ENCODE measurements at regions not wholly inside any gene's neighbourhood (a gene's known extent, or its start where the extent isn't known, plus 50 kb on each side); places are given as distances from the start of the nearest gene placed in this dataset.

DNA sequence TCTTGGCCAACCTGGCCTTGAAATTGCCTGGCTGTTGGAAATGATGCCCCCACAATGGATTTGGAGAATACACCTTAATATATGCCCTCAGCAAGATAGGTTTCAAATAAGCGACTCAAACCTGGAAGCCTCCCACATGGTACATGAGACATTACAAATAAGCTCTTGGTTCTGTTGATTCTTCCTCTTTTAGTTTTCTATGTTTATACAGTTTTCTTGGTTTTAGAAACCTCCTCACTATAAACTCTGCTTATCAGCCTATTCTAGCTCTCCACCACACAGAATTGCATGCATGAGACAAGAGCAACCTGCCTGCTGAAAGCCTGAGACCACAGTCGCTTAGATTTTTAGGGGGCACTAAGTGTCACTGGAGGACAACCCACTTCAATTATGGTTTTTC is 108.8 kb upstream of the PREP start:
- no peak for TF ChIP-seq ARNTL (CRISPR knock-in tag; IDR thresholded peaks at IDR 0.05; ENCODE audit: borderline replicate concordance, low read depth)
- TF ChIP-seq ZNF565 (CRISPR knock-in tag; conservative IDR thresholded peaks at IDR 0.05; ENCODE audit: low read depth) = no peak
- no peak for TF ChIP-seq ESRRG (CRISPR knock-in tag; IDR thresholded peaks at IDR 0.05)
- TF ChIP-seq, protein P1, sequence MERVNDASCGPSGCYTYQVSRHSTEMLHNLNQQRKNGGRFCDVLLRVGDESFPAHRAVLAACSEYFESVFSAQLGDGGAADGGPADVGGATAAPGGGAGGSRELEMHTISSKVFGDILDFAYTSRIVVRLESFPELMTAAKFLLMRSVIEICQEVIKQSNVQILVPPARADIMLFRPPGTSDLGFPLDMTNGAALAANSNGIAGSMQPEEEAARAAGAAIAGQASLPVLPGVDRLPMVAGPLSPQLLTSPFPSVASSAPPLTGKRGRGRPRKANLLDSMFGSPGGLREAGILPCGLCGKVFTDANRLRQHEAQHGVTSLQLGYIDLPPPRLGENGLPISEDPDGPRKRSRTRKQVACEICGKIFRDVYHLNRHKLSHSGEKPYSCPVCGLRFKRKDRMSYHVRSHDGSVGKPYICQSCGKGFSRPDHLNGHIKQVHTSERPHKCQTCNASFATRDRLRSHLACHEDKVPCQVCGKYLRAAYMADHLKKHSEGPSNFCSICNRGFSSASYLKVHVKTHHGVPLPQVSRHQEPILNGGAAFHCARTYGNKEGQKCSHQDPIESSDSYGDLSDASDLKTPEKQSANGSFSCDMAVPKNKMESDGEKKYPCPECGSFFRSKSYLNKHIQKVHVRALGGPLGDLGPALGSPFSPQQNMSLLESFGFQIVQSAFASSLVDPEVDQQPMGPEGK (CRISPR knock-in tag; IDR thresholded peaks at IDR 0.05; ENCODE audit: borderline replicate concordance) = no peak

Data from SK-N-SH treated with all-trans-retinoic acid at 6 μM for 48 hours (cell line).